MM.1S (cell line): ENCODE measurements at regions not wholly inside any gene's neighbourhood (a gene's known extent, or its start where the extent isn't known, plus 50 kb on each side); places are given as distances from the start of the nearest gene placed in this dataset.

Experiments used
- DNase-seq: peaks from one replicate; pipeline ENCODE4 v3.0.0-alpha.2; 2015
- H2AFZ ChIP-seq: fragments of 300-600 bp; sonication (generic); 2 replicates; pipeline ENCODE4 v1.6.0; 2016; ENCODE audit warnings: antibody characterized with exemption, low read length
- H3F3A ChIP-seq: fragments of 300-600 bp; sonication (generic); 2 replicates; pipeline ENCODE4 v1.6.1; 2016; ENCODE audit warnings: mild to moderate bottlenecking, antibody characterized with exemption, low read length, moderate library complexity, mixed read lengths; ENCODE audit not compliant: insufficient read depth
- H3K27ac ChIP-seq: fragments of 300-600 bp; sonication (generic); 2 replicates; pipeline ENCODE4 v1.5.1; 2016; ENCODE audit warnings: mild to moderate bottlenecking, low read length
- H3K27me3 ChIP-seq: fragments of 300-600 bp; sonication (generic); replicated peaks from 2 replicates; pipeline ENCODE4 v1.6.0; 2016; ENCODE audit warnings: low read length; ENCODE audit not compliant: insufficient read depth
- H3K36me3 ChIP-seq: fragments of 300-600 bp; sonication (generic); replicated peaks from 2 replicates; pipeline ENCODE4 v1.6.1; 2016; ENCODE audit warnings: mild to moderate bottlenecking, low read length, mixed read lengths; ENCODE audit not compliant: insufficient read depth
- H3K4me1 ChIP-seq: fragments of 300-600 bp; sonication (generic); 2 replicates; pipeline ENCODE4 v1.6.1; 2016; ENCODE audit warnings: low read length, mixed read lengths
- H3K4me2 ChIP-seq: fragments of 300-600 bp; sonication (generic); 2 replicates; pipeline ENCODE4 v1.6.0; 2016; ENCODE audit warnings: low read depth, low read length
- H3K4me3 ChIP-seq: fragments of 300-600 bp; sonication (generic); 2 replicates; pipeline ENCODE4 v1.5.1; 2016; ENCODE audit warnings: low read length, mixed read lengths
- H3K79me2 ChIP-seq: fragments of 300-600 bp; sonication (generic); 2 replicates; pipeline ENCODE4 v1.6.1; 2016; ENCODE audit warnings: mixed run types, low read length, mixed read lengths
- H3K9ac ChIP-seq: fragments of 300-600 bp; sonication (generic); 2 replicates; pipeline ENCODE4 v1.6.1; 2016; ENCODE audit warnings: low read length, mixed read lengths
- H3K9me2 ChIP-seq: fragments of 300-600 bp; sonication (generic); replicated peaks from 2 replicates; pipeline ENCODE4 v1.6.1; 2016; ENCODE audit warnings: mild to moderate bottlenecking, low read length, mixed read lengths; ENCODE audit not compliant: insufficient read depth
- H3K9me3 ChIP-seq: fragments of 300-600 bp; sonication (generic); replicated peaks from 2 replicates; pipeline ENCODE4 v1.6.1; 2016; ENCODE audit warnings: mild to moderate bottlenecking, low read length, mixed read lengths; ENCODE audit not compliant: insufficient read depth
- H4K20me1 ChIP-seq: fragments of 300-600 bp; sonication (generic); 2 replicates; pipeline ENCODE4 v1.6.1; 2016; ENCODE audit warnings: mild to moderate bottlenecking, low read length, moderate library complexity, mixed read lengths; ENCODE audit not compliant: insufficient read depth
- CTCF ChIP-seq: fragments of 300-600 bp; sonication (generic); IDR thresholded peaks from 2 replicates; pipeline ENCODE4 v1.5.1; 2016; ENCODE audit warnings: antibody characterized with exemption, low read length, mixed read lengths
- EZH2 ChIP-seq: fragments of 300-600 bp; sonication (generic); optimal IDR thresholded peaks from 2 replicates; pipeline ENCODE3; 2017; ENCODE audit warnings: low read depth, mild to moderate bottlenecking, antibody characterized with exemption, low read length, mixed read lengths
- EZH2phosphoT487 ChIP-seq: fragments of 300-600 bp; sonication (generic); IDR thresholded peaks from 2 replicates; pipeline ENCODE4 v1.6.1; 2018; ENCODE audit warnings: antibody characterized with exemption, low read length

GRCh38 chr11:29249713-29250112 lies 767.1 kb downstream of the KCNA4 start:
- Histone ChIP-seq H3F3A (no peaks in the 10 kb centered on the region), H2AFZ (no peak overlapping the region), H3K9ac (no peak overlapping the region), H3K27ac (no peak overlapping the region), H3K36me3 (no peaks in the 10 kb centered on the region), H3K4me1 (no peaks in the 10 kb centered on the region), H3K4me3 (no peak overlapping the region), H3K4me2 (no peak overlapping the region), H4K20me1 (no peaks in the 10 kb centered on the region), H3K79me2 (no peaks in the 10 kb centered on the region), H3K27me3 (no peaks in the 10 kb centered on the region), H3K9me2 (no peaks in the 10 kb centered on the region), H3K9me3 (no peaks in the 10 kb centered on the region)
- DNase-seq = no peak
- TF ChIP-seq EZH2 = no peak
- TF ChIP-seq EZH2phosphoT487 = no peak
- no peak for TF ChIP-seq CTCF

- H3K4me3 ChIP-seq = no peak overlapping the region
- no peak for DNase-seq
- no peak overlapping the region for H2AFZ ChIP-seq
- H3K27ac ChIP-seq = no peak overlapping the region
- H3K9me2 ChIP-seq = no peaks in the 10 kb centered on the region
- no peaks in the 10 kb centered on the region for H3K4me1 ChIP-seq
- H3K9ac ChIP-seq = no peak overlapping the region
- no peaks in the 10 kb centered on the region for H3K27me3 ChIP-seq
- no peak for TF ChIP-seq EZH2
- no peak for TF ChIP-seq CTCF
- TF ChIP-seq EZH2phosphoT487 = no peak
- no peaks in the 10 kb centered on the region for H3F3A ChIP-seq
- H3K79me2 ChIP-seq = no peaks in the 10 kb centered on the region
- no peaks in the 10 kb centered on the region for H3K36me3 ChIP-seq
- H3K9me3 ChIP-seq = no peaks in the 10 kb centered on the region
- H3K4me2 ChIP-seq = no peak overlapping the region
- no peaks in the 10 kb centered on the region for H4K20me1 ChIP-seq
These were observed 772.5 kb downstream of the KCNA4 start for GRCh38 chr11:29244355-29244754.

- Histone ChIP-seq H4K20me1 (no peaks in the 10 kb centered on the region), H3K79me2 (no peaks in the 10 kb centered on the region), H3K4me2 (no peak overlapping the region), H3K9ac (no peak overlapping the region), H3K9me3 (no peaks in the 10 kb centered on the region), H3K36me3 (no peaks in the 10 kb centered on the region), H3K9me2 (no peaks in the 10 kb centered on the region), H3K4me3 (no peak overlapping the region), H3F3A (no peaks in the 10 kb centered on the region), H3K27ac (no peak overlapping the region), H2AFZ (no peak overlapping the region), H3K27me3 (no peaks in the 10 kb centered on the region), H3K4me1 (no peaks in the 10 kb centered on the region)
- no peak for DNase-seq
- TF ChIP-seq CTCF = no peak
- TF ChIP-seq EZH2 = no peak
- TF ChIP-seq EZH2phosphoT487 = no peak
These were observed 773.2 kb downstream of the KCNA4 start for GRCh38 chr11:29243616-29244015.
